ENCODE measurements at regions not wholly inside any gene's neighbourhood (a gene's known extent, or its start where the extent isn't known, plus 50 kb on each side); places are given as distances from the start of the nearest gene placed in this dataset.

DNA sequence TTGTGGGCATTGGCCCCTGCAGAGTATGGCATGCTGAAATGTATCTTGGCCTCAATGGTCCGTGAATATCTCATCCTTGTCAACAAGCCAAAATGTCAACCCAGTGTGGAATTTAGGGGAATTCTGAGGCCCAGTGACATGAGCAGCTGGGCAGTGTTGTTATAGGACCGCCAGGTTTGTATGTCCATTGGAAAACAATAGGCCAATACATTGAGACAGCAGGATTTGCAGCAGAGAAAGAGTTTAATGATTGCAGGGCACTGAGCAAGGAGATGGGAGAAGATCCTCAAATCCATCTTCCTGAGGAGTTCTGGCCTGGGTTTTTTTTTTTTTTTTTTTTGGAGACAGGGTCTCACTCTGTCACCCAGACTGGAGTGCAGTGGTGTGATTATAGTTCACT is 95.7 kb upstream of the BAIAP2L1 start:
- DNase-seq (ENCODE audit: low read depth), result no peak
- no peak overlapping the region for H3K4me3 ChIP-seq (ENCODE audit: low read length)
- no peak for TF ChIP-seq CTCF (conservative IDR thresholded peaks at IDR 0.05; ENCODE audit: low read length)

GRCh38 chr7:98495200-98495955 is 94.5 kb upstream of the BAIAP2L1 start:
- no peak for DNase-seq (ENCODE audit: low read depth)
- no peak for TF ChIP-seq CTCF (conservative IDR thresholded peaks at IDR 0.05; ENCODE audit: low read length)
- no peak overlapping the region for H3K4me3 ChIP-seq (ENCODE audit: low read length)

DNA sequence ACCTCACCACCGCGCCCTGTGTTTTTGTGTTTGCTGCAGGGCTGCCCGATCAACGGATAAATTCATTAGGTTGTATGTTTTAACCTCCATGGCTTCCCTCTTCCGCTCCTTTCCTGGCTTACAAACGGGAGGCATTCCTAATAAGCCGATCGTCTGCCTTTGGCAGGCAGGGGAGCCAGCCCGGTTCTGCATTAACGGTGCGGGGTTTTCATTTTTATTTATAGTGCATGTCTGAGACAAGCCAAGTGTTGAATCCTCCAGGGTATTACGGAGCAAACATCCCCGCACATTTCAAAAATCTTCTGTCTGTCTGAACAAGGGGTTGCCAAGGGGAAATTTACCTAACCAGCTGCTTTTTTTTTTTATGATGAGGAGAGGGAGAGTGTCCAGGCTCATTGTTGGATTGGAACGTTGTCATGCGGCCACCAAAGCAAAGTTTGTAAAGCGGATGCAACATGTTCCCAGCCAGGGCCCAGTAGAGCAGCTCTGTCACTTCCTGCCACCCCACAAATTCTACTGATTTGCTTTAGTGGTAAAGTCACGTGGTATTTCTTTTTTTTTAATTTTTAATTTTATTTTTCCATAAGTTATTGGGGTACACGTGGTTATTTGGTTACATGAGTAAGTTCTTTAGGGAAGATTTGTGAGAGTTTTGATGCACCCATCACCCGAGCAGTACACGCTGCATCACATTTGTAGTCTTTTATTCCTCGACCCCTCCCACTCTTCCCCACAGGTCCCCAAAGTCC is 92.3 kb upstream of the BAIAP2L1 start:
- no peak for DNase-seq (ENCODE audit: low read depth)
- no peak overlapping the region for H3K4me3 ChIP-seq (ENCODE audit: low read length)
- no peak for TF ChIP-seq CTCF (conservative IDR thresholded peaks at IDR 0.05; ENCODE audit: low read length)

DNA sequence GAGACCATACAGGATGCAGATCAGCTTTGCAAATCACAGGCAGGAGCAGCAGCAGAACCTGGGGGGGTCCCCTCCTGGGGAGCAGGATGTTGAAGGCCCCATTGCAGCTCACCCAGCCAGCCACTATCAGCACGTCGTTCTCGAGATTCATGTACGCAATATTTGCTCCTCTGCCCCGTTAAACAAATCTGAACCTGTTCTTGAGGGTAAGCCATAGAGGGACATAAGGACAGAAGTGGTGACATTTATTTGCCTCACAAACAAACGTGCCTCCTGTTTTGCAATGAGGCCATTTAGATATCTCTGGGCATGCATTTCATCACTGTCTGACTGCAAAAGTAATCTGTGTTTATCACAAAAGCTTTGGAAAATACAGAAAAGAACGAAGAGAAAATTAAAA is 87.3 kb upstream of the BAIAP2L1 start:
- no peak for DNase-seq (ENCODE audit: low read depth)
- no peak for TF ChIP-seq CTCF (conservative IDR thresholded peaks at IDR 0.05; ENCODE audit: low read length)
- H3K4me3 ChIP-seq (ENCODE audit: low read length), result no peak overlapping the region

DNA sequence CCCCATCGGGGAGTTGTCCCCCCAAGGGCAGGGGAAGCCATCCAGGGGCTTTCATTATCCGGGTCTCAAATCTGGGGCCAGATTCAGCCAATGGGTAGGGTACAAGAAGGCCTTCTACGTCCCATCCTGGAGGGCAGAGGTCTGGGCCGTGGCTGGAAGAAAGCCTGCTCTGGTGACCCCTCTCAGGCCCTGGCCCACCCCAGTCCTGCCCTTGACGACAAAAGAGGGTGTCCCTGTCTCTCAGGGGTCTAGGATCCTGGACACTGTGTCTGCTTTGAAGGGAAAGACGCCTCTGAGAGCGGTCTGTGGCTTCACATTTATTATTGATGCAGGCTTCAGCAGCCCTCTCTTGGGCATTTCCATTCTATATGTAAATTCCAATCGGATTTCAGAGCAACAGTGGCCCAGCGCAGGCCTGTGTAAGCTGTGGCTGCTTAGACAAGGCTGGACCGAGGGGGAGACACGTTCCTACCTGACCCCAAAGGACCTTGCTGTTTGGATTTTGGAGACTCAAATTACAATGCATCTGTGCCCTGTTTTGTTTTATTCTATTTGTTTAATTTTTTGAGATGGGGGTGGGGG is 83.2 kb upstream of the BAIAP2L1 start:
- no peak for TF ChIP-seq CTCF (conservative IDR thresholded peaks at IDR 0.05; ENCODE audit: low read length)
- DNase-seq (ENCODE audit: low read depth), result no peak
- no peak overlapping the region for H3K4me3 ChIP-seq (ENCODE audit: low read length)

DNA sequence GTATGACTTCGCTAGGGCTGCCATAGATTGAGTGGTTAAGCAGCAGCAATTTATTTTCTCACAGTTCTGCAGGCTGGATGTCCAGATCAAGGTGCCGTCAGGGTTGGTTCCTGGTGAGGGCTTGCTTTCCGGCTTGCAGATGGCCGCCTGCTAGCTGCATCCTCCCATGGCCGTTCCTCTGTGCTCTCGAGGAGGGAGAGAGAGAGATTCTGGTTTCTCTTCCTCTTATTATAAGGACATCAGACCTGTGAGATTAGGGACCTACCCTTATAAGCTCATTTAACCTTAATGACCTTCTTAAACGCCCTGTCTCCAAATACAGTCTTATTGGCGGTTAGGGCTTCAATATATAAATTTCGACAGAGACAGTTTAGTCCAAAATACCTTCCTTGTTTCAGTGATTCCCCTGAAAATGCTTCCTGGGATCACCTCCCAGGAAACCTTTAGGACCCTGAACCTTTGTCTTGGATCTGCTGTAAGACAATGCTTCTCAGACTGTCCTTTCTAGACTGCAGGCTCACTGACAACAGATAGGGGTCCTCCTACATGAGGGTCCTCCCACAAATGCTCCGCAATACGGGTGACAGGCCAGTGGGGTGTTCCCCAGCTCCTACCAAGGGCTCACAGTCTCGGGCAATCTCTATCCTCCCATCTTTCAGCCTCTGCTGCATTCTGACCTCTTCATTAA is 82.5 kb upstream of the BAIAP2L1 start:
- no peak for TF ChIP-seq CTCF (conservative IDR thresholded peaks at IDR 0.05; ENCODE audit: low read length)
- no peak for DNase-seq (ENCODE audit: low read depth)
- no peak overlapping the region for H3K4me3 ChIP-seq (ENCODE audit: low read length)

Measured in AG10803 (cell line).